ENCODE measurements at regions not wholly inside any gene's neighbourhood (a gene's known extent, or its start where the extent isn't known, plus 50 kb on each side); places are given as distances from the start of the nearest gene placed in this dataset.

GRCh38 chr1:98391175-98391574 lies 270.3 kb upstream of the SNX7 start:
- TF ChIP-seq CTCF (IDR thresholded peaks at IDR 0.05) (no peak), POLR2A (IDR thresholded peaks at IDR 0.05) (no peak)

Measured in body of pancreas (tissue), 4 donors.